ENCODE measurements at regions not wholly inside any gene's neighbourhood (a gene's known extent, or its start where the extent isn't known, plus 50 kb on each side); places are given as distances from the start of the nearest gene placed in this dataset.
A peak's percentile ranks its signal among the peaks of the same experiment; 100 is the strongest.

GRCh38 chr6:71510057-71510713, 221.6 kb downstream of the OGFRL1 start:
- WGBS: 47% methylated on average over 5 of the region's 5 CpGs
- TF ChIP-seq POLR2A (IDR thresholded peaks at IDR 0.05) (no peak), POLR2AphosphoS5 (IDR thresholded peaks at IDR 0.05) (peak; percentile 32), CTCF (IDR thresholded peaks at IDR 0.05) (peak in 3 of 4 experiments; percentile 39 to 59 (median 56))
- Histone ChIP-seq H3K4me3 (no peak overlapping the region), H3K4me1 (replicated peaks) (no peaks in the 10 kb centered on the region), H3K36me3 (no peaks in the 10 kb centered on the region), H3K27me3 (replicated peaks; ENCODE audit: insufficient read depth) (no peaks in the 10 kb centered on the region), H3K9me3 (no peaks in the 10 kb centered on the region), H3K27ac (no peak overlapping the region)
- intact Hi-C loops (cut with DNase I): loop anchor here (5.0 to 10.0 kb wide), 3 partner anchors 128 to 623 kb away; no protein-coding TSS in a partner anchor
- DNase-seq (ENCODE audit: low spot score): peak; percentile 8

- Histone ChIP-seq H3K4me1 (replicated peaks) (no peaks in the 10 kb centered on the region), H3K9me3 (no peaks in the 10 kb centered on the region), H3K27ac (no peak overlapping the region), H3K27me3 (replicated peaks; ENCODE audit: insufficient read depth) (no peaks in the 10 kb centered on the region), H3K4me3 (no peak overlapping the region), H3K36me3 (no peaks in the 10 kb centered on the region)
- intact Hi-C loops (cut with DNase I): loop anchor here (5.0 to 10.0 kb wide), 3 partner anchors 129 to 624 kb away; no protein-coding TSS in a partner anchor
- no peak for DNase-seq (ENCODE audit: low spot score)
- TF ChIP-seq POLR2A (IDR thresholded peaks at IDR 0.05) (no peak), CTCF (IDR thresholded peaks at IDR 0.05) (no peak), POLR2AphosphoS5 (IDR thresholded peaks at IDR 0.05) (no peak)
These were observed 222.2 kb downstream of the OGFRL1 start for GRCh38 chr6:71510856-71511255.

- no peak for DNase-seq (ENCODE audit: low spot score)
- H3K36me3 ChIP-seq: no peaks in the 10 kb centered on the region
- no peak overlapping the region for H3K4me3 ChIP-seq
- H3K27ac ChIP-seq: no peak overlapping the region
- H3K27me3 ChIP-seq (replicated peaks; ENCODE audit: insufficient read depth): no peaks in the 10 kb centered on the region
- no peaks in the 10 kb centered on the region for H3K4me1 ChIP-seq (replicated peaks)
- WGBS: 71% methylated on average over 3 of the region's 3 CpGs
- no peaks in the 10 kb centered on the region for H3K9me3 ChIP-seq
- intact Hi-C loops (cut with DNase I): loop anchor here (5.0 to 10.0 kb wide), 3 partner anchors 130 to 625 kb away; no protein-coding TSS in a partner anchor
- no peak for TF ChIP-seq POLR2A (IDR thresholded peaks at IDR 0.05)
- TF ChIP-seq POLR2AphosphoS5 (IDR thresholded peaks at IDR 0.05): no peak
- no peak for TF ChIP-seq CTCF (IDR thresholded peaks at IDR 0.05)
These were observed 223.6 kb downstream of the OGFRL1 start for GRCh38 chr6:71512256-71512655.

GRCh38 chr6:71513036-71513435, 224.4 kb downstream of the OGFRL1 start:
- no peak for TF ChIP-seq POLR2AphosphoS5 (IDR thresholded peaks at IDR 0.05)
- TF ChIP-seq CTCF (IDR thresholded peaks at IDR 0.05): no peak
- TF ChIP-seq POLR2A (IDR thresholded peaks at IDR 0.05): no peak
- Histone ChIP-seq H3K4me1 (replicated peaks) (no peaks in the 10 kb centered on the region), H3K4me3 (no peak overlapping the region), H3K27ac (no peak overlapping the region), H3K9me3 (no peaks in the 10 kb centered on the region), H3K36me3 (no peaks in the 10 kb centered on the region), H3K27me3 (replicated peaks; ENCODE audit: insufficient read depth) (no peaks in the 10 kb centered on the region)
- intact Hi-C loops (cut with DNase I): loop anchor here (5.0 to 10.0 kb wide), 3 partner anchors 131 to 626 kb away; no protein-coding TSS in a partner anchor
- no peak for DNase-seq (ENCODE audit: low spot score)
- WGBS: 51% methylated on average over 3 of the region's 3 CpGs

- 73% methylated on average over 3 of the region's 3 CpGs for WGBS
- no peak for DNase-seq (ENCODE audit: low spot score)
- TF ChIP-seq POLR2AphosphoS5 (IDR thresholded peaks at IDR 0.05): no peak
- TF ChIP-seq CTCF (IDR thresholded peaks at IDR 0.05): no peak
- TF ChIP-seq POLR2A (IDR thresholded peaks at IDR 0.05): no peak
- intact Hi-C loops (cut with DNase I): no loop called here
- no peaks in the 10 kb centered on the region for H3K36me3 ChIP-seq
- H3K4me3 ChIP-seq: no peak overlapping the region
- no peaks in the 10 kb centered on the region for H3K4me1 ChIP-seq (replicated peaks)
- no peaks in the 10 kb centered on the region for H3K27me3 ChIP-seq (replicated peaks; ENCODE audit: insufficient read depth)
- no peak overlapping the region for H3K27ac ChIP-seq
- no peaks in the 10 kb centered on the region for H3K9me3 ChIP-seq
These were observed 234.9 kb downstream of the OGFRL1 start for GRCh38 chr6:71523548-71523947.

All from prostate gland (tissue), 2 donors.